BJ (cell line): ENCODE measurements at regions not wholly inside any gene's neighbourhood (a gene's known extent, or its start where the extent isn't known, plus 50 kb on each side); places are given as distances from the start of the nearest gene placed in this dataset.

Source experiments
- CTCF ChIA-PET: fragments of 350-600 bp; formaldehyde crosslinking; extraction: SDS; loops from one replicate; lab custom pipeline; 2021; ENCODE audit warnings: antibody characterized with exemption, inconsistent platforms; lab: Yijun Ruan, JAX
- POLR2A ChIA-PET: fragments of 300-600 bp; sonication (Branson Sonifier 250); formaldehyde crosslinking; extraction: SDS; loops from one replicate; lab custom pipeline; 2021; ENCODE audit warnings: antibody characterized with exemption; lab: Charles Lee
- DNase-seq: peaks from one replicate; pipeline ENCODE4 v3.0.0-alpha.2; 2011; ENCODE audit warnings: low read depth
- H3K27me3 ChIP-seq: 2 replicates; pipeline ENCODE4 v1.6.0; 2011; ENCODE audit warnings: low read length; ENCODE audit not compliant: control insufficient read depth, insufficient read depth
- H3K36me3 ChIP-seq: 2 replicates; pipeline ENCODE4 v1.5.1; 2011; ENCODE audit warnings: low read length; ENCODE audit not compliant: control insufficient read depth, insufficient read depth
- H3K4me3 ChIP-seq: 2 replicates; pipeline ENCODE4 v1.5.1; 2011; ENCODE audit warnings: low read depth, mild to moderate bottlenecking, control low read depth, low read length
- TF ChIP-seq, protein P1 (sequence below): IDR thresholded peaks from 2 replicates; pipeline ENCODE4 v1.5.1; 2011; ENCODE audit warnings: low read depth, mild to moderate bottlenecking, control low read depth, inconsistent platforms, low read length, moderate library complexity; ENCODE audit not compliant: insufficient read depth

DNA sequence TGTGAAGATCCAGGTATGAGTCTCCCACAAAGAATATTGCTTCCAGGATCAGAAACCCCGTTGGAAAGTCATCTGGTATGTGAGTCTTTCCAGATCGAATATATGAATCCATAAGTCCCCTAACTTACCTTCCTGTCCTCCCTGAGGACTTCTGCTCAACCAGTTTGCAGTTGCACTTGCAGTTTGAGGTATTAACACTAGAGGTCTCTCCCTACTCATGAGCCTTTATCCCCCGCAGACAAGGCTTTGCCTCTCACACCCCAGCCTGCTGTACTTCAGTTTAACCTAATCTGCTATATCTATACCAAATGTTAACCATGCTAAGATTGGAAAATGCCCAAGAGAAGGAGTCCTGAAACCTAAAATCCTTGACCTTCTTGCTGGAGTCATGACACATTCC is 135.3 kb upstream of the DEFB112 start:
- DNase-seq, result no peak
- POLR2A ChIA-PET, result no interaction called here
- TF ChIP-seq, protein P1, sequence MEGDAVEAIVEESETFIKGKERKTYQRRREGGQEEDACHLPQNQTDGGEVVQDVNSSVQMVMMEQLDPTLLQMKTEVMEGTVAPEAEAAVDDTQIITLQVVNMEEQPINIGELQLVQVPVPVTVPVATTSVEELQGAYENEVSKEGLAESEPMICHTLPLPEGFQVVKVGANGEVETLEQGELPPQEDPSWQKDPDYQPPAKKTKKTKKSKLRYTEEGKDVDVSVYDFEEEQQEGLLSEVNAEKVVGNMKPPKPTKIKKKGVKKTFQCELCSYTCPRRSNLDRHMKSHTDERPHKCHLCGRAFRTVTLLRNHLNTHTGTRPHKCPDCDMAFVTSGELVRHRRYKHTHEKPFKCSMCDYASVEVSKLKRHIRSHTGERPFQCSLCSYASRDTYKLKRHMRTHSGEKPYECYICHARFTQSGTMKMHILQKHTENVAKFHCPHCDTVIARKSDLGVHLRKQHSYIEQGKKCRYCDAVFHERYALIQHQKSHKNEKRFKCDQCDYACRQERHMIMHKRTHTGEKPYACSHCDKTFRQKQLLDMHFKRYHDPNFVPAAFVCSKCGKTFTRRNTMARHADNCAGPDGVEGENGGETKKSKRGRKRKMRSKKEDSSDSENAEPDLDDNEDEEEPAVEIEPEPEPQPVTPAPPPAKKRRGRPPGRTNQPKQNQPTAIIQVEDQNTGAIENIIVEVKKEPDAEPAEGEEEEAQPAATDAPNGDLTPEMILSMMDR, result no peak
- H3K4me3 ChIP-seq, result no peak overlapping the region
- no peaks in the 10 kb centered on the region for H3K27me3 ChIP-seq
- CTCF ChIA-PET, result no interaction called here
- no peaks in the 10 kb centered on the region for H3K36me3 ChIP-seq

DNA sequence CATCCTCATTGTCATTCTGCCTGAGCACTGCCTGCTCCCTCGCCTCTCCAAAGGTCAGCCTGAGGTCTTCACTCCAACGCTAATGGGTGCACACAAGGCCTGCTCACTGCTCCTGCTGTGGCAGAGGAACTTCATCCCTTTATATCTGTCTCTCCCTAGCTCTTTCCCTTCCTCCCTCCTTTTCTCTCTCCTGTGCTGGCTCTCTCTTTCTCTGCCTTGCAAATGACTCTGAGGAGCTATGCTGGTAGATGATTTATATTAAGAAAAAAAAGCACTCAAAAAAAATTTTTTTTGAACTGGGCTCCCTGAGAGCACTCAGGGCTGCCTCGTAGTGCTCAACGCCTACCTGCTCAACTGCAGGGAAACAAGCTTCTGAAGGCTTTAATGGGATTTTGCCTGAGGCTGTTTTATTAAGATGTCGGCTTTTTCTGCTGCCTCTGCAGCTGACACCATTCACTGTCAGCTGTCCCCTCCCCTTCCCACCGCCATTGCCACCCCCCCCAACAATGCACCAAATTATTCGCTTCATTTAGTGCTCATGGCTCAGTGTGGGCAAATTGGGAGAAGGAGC is 137.7 kb upstream of the DEFB112 start:
- ChIA-PET CTCF (no interaction called here), POLR2A (no interaction called here)
- Histone ChIP-seq H3K36me3 (no peaks in the 10 kb centered on the region), H3K4me3 (no peak overlapping the region), H3K27me3 (no peaks in the 10 kb centered on the region)
- TF ChIP-seq, protein P1, result no peak
- DNase-seq, result no peak

DNA sequence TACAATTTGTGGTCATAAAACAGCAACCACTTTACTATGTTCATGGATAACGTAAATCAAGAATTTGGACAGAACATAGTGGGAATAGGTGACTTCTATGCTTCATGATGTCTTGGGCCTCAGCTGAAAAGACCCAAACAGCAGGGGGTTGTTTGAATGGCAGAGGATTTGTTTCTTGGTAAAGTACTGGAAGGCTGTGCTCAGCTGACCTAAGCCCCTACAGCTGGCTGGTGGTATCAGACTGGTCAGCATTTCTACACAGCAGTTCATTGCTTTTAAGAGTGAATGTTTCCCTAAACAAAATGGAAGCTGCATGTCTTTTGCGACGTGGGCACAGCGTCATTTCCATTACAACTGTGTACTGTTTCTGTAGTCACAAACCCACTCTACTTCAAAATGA is 148.5 kb upstream of the DEFB112 start:
- DNase-seq, result no peak
- H3K4me3 ChIP-seq, result no peak overlapping the region
- TF ChIP-seq, protein P1, result no peak
- no peaks in the 10 kb centered on the region for H3K36me3 ChIP-seq
- POLR2A ChIA-PET, result no interaction called here
- CTCF ChIA-PET, result no interaction called here
- no peaks in the 10 kb centered on the region for H3K27me3 ChIP-seq

DNA sequence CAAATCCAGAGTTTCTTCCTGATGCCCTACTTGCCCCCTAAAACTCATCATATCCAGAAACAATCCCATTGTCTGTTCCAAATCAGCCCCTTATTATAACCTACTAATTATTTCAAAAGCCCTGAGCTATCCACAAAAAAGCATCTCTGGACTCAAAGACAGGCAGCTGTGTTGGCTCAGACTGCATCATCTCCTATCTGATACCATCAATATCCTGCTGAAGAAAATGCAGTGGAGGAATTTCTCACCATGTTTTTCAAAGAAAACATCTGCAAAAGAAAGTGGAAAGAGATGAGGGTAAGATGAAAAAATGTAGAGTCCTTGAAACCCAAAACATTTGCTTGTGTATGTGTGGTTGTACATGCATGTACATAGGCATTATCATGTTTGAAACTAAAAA is 153.0 kb upstream of the DEFB112 start:
- TF ChIP-seq, protein P1, result no peak
- Histone ChIP-seq H3K4me3 (no peak overlapping the region), H3K36me3 (no peaks in the 10 kb centered on the region), H3K27me3 (no peaks in the 10 kb centered on the region)
- DNase-seq, result no peak
- CTCF ChIA-PET, result no interaction called here
- POLR2A ChIA-PET, result no interaction called here

DNA sequence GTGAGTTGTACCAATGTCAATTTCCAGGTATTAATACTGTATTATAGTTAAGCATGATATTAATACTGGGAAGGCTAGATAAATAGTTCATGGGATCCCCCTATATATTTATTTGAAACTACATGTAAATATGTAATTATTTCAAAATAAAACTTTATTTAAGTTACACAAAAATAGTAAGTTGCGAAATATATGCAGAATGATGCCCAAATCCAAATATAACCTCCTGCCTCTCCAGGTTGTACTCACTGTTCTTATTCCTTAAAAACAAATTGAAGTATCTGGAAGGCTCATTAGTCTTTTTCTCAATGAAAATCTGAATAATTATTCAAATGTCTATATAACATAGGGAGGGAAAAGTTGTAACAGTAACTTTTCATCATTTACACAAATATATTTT is 161.9 kb upstream of the DEFB112 start:
- Histone ChIP-seq H3K36me3 (no peaks in the 10 kb centered on the region), H3K4me3 (no peak overlapping the region), H3K27me3 (no peaks in the 10 kb centered on the region)
- ChIA-PET POLR2A (no interaction called here), CTCF (interaction anchor here (0.6 to 0.9 kb wide), 2 partner anchors 18 to 55 kb away, joined by 3 read pairs; no protein-coding TSS in a partner anchor)
- no peak for DNase-seq
- TF ChIP-seq, protein P1, result no peak
